CD4-positive, alpha-beta memory T cell (primary cell): ENCODE measurements at regions not wholly inside any gene's neighbourhood (a gene's known extent, or its start where the extent isn't known, plus 50 kb on each side); places are given as distances from the start of the nearest gene placed in this dataset.

Experiments used
- CTCF ChIA-PET: fragments of 350-600 bp; sonication (Branson Sonifier 250); formaldehyde crosslinking; loops from one replicate; lab custom pipeline; 2021; ENCODE audit warnings: inconsistent platforms; ENCODE audit not compliant: partially characterized antibody; lab: Charles Lee
- POLR2A ChIA-PET: fragments of 350-600 bp; sonication (Branson Sonifier 250); formaldehyde crosslinking; loops from one replicate; lab custom pipeline; 2021; ENCODE audit not compliant: partially characterized antibody; lab: Charles Lee
- DNase-seq, 5 donors: peaks; one replicate each; pipeline versions ENCODE4 v3.0.0 to v3.0.0-alpha.2; 2020 to 2022; ENCODE audit warnings: mixed read lengths in 1 of 5
- H3K27ac ChIP-seq: one replicate; pipeline ENCODE4 v1.7.0; 2013; ENCODE audit warnings: low read depth, low read length
- H3K27me3 ChIP-seq: 2 replicates; pipeline ENCODE4 v1.7.0; 2013; ENCODE audit warnings: mild to moderate bottlenecking, low read length, moderate library complexity; ENCODE audit not compliant: insufficient read depth
- H3K36me3 ChIP-seq: 2 replicates; pipeline ENCODE4 v1.7.0; 2013; ENCODE audit warnings: mild to moderate bottlenecking, low read length, moderate library complexity; ENCODE audit not compliant: insufficient read depth
- H3K4me1 ChIP-seq: 2 replicates; pipeline ENCODE4 v1.7.0; 2013; ENCODE audit warnings: mild to moderate bottlenecking, low read length, moderate library complexity; ENCODE audit not compliant: insufficient read depth
- H3K4me3 ChIP-seq, 2 donors: one replicate each; pipeline ENCODE4 v1.7.0; 2013; ENCODE audit warnings: low read length in 2 of 2, mild to moderate bottlenecking in 1 of 2
- H3K9me3 ChIP-seq, 2 donors: one replicate each; pipeline ENCODE4 v1.7.0; 2013; ENCODE audit warnings: low read length in 2 of 2, control low read depth in 1 of 2; ENCODE audit not compliant: control insufficient read depth in 1 of 2
- H3K27ac Mint-ChIP-seq, 7 donors: one replicate each; pipeline ENCODE4 v1.8.0; 2020 to 2021; ENCODE audit warnings: mixed read lengths in 7 of 7, mild to moderate bottlenecking in 6 of 7, inconsistent platforms in 3 of 7, moderate library complexity in 3 of 7
- H3K27me3 Mint-ChIP-seq, 2 donors: one replicate each; pipeline ENCODE4 v1.8.0; 2020 to 2021; ENCODE audit warnings: mixed read lengths in 2 of 2
- H3K36me3 Mint-ChIP-seq, 2 donors: one replicate each; pipeline ENCODE4 v1.8.0; 2020 to 2021; ENCODE audit warnings: mixed read lengths in 2 of 2, inconsistent platforms in 1 of 2, mild to moderate bottlenecking in 1 of 2
- H3K4me1 Mint-ChIP-seq, 4 donors: one replicate each; pipeline ENCODE4 v1.8.0; 2020 to 2021; ENCODE audit warnings: mixed read lengths in 4 of 4, mild to moderate bottlenecking in 1 of 4
- H3K4me3 Mint-ChIP-seq, 8 donors: one replicate each; pipeline ENCODE4 v1.8.0; 2020 to 2021; ENCODE audit warnings: mixed read lengths in 8 of 8, mild to moderate bottlenecking in 7 of 8, moderate library complexity in 6 of 8, inconsistent platforms in 3 of 8
- H3K9me3 Mint-ChIP-seq, 8 donors: one replicate each; pipeline ENCODE4 v1.8.0; 2020 to 2021; ENCODE audit warnings: mixed read lengths in 8 of 8, mild to moderate bottlenecking in 5 of 8, inconsistent platforms in 3 of 8, moderate library complexity in 1 of 8
- intact Hi-C: fragments of 100-400 bp; cut with micrococcal nuclease; formaldehyde crosslinking; loops from one replicate; pipeline ENCODE4 v1.15.1; 2023

DNA sequence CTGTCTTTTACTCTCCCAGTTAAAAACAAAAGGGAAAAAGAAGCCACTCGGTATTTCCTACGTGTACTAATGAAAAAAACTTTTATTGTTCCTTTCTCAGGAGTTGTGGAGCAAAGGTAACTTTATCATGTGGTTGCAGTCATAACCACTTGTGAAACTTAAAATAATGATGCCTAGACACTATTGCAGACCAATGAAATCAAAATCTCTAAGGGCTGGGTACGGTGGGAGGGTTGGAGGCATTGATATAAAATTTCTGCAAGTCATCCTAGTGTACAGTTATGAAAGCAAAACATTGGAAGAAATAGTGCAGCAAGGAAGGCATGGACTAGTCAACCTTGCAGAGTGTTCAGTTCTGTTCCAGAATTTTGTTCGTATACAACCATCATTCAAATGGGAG is 808.8 kb downstream of the TUSC7 start:
- DNase-seq = no peak
- Mint-ChIP-seq H3K4me3 (no peak overlapping the region), H3K27me3 (no peaks in the 10 kb centered on the region), H3K27ac (no peak overlapping the region), H3K4me1 (no peaks in the 10 kb centered on the region), H3K36me3 (no peaks in the 10 kb centered on the region), H3K9me3 (peaks cover 0 to 6% (median 2%) of the 10 kb centered on the region in 8 donors)
- ChIA-PET CTCF (no interaction called here), POLR2A (no interaction called here)
- no peaks in the 10 kb centered on the region for H3K4me1 ChIP-seq
- H3K36me3 ChIP-seq = no peaks in the 10 kb centered on the region
- H3K9me3 ChIP-seq = no peaks in the 10 kb centered on the region
- intact Hi-C loops = no loop called here
- H3K27me3 ChIP-seq = no peaks in the 10 kb centered on the region
- H3K27ac ChIP-seq = no peak overlapping the region
- H3K4me3 ChIP-seq = no peak overlapping the region

DNA sequence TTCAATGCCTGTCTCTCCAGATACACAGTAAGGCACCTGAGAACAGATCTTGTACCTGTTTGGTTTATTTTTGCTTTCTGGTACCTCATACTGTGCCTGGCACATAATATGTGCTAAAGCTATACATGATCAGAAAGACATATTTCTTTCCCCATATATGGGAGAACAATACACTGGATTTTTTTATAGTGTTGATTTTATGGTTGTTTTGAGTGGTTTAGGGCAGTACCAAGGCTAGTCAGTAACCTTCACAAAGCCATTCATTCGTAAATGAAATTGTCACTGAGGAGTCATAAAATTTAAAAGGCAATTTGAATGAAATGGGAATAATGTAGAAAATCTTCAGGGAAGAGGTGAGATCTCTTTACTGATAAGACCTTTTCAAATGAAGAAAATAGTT is 810.2 kb downstream of the TUSC7 start:
- CTCF ChIA-PET = no interaction called here
- Histone ChIP-seq H3K4me1 (no peaks in the 10 kb centered on the region), H3K36me3 (no peaks in the 10 kb centered on the region), H3K9me3 (no peaks in the 10 kb centered on the region), H3K27ac (no peak overlapping the region), H3K27me3 (no peaks in the 10 kb centered on the region), H3K4me3 (no peak overlapping the region)
- peaks cover 0 to 9% (median under 1%) of the 10 kb centered on the region in 8 donors for H3K9me3 Mint-ChIP-seq
- no peaks in the 10 kb centered on the region for H3K36me3 Mint-ChIP-seq
- intact Hi-C loops = no loop called here
- H3K27me3 Mint-ChIP-seq = no peaks in the 10 kb centered on the region
- no peak overlapping the region for H3K4me3 Mint-ChIP-seq
- no peaks in the 10 kb centered on the region for H3K4me1 Mint-ChIP-seq
- H3K27ac Mint-ChIP-seq = no peak overlapping the region
- POLR2A ChIA-PET = no interaction called here
- DNase-seq = no peak

DNA sequence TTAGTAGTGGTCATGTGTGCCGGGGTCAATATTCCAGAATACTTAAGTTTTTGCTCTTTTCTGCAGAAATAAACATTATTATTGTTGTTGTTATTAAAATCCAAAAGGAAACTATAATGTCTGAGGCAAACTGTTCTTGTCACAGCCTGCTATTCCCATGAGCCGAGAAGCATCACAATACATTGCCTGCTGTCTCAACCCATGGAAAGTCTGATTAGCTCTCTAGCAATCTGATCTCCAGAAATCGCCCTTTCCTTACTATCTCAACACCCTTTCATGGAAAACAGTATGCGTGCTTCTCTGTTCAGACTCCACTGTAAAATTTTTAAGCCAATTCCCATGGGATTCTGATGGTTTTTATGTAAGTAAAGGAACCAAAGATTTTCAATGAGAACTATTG is 811.0 kb downstream of the TUSC7 start:
- POLR2A ChIA-PET = no interaction called here
- Histone ChIP-seq H3K4me1 (no peaks in the 10 kb centered on the region), H3K36me3 (no peaks in the 10 kb centered on the region), H3K27me3 (no peaks in the 10 kb centered on the region), H3K4me3 (no peak overlapping the region), H3K9me3 (no peaks in the 10 kb centered on the region), H3K27ac (no peak overlapping the region)
- Mint-ChIP-seq H3K36me3 (no peaks in the 10 kb centered on the region), H3K27me3 (no peaks in the 10 kb centered on the region), H3K9me3 (peaks cover 0 to 12% (median 2%) of the 10 kb centered on the region in 8 donors), H3K4me3 (no peak overlapping the region), H3K27ac (no peak overlapping the region), H3K4me1 (no peaks in the 10 kb centered on the region)
- no peak for DNase-seq
- intact Hi-C loops = no loop called here
- CTCF ChIA-PET = no interaction called here

DNA sequence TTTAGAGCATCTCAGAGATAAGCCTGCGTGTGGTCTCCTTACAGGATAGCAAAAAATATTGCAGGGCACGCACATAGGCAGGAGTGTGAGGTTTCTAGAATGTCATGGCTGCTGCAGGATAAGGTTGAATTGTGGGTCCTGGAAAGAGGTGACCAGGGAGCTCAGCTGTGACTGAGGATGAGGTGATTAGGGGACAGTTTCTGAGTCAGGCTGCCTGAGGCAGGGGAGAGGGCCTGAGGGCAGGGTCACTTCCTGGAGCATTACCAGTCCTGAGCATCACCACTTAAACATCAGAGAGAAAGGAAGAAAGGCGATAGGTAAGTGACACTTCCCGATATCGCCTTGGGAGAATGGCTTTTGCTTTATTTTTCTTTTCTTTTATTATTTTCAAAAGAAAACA is 813.8 kb downstream of the TUSC7 start:
- Histone ChIP-seq H3K27ac (no peak overlapping the region), H3K4me3 (no peak overlapping the region), H3K27me3 (no peaks in the 10 kb centered on the region), H3K36me3 (no peaks in the 10 kb centered on the region), H3K9me3 (no peaks in the 10 kb centered on the region), H3K4me1 (no peaks in the 10 kb centered on the region)
- no peak for DNase-seq
- no peaks in the 10 kb centered on the region for H3K36me3 Mint-ChIP-seq
- peaks cover 0 to 10% (median 3%) of the 10 kb centered on the region in 8 donors for H3K9me3 Mint-ChIP-seq
- CTCF ChIA-PET = no interaction called here
- H3K27ac Mint-ChIP-seq = no peak overlapping the region
- POLR2A ChIA-PET = no interaction called here
- no peaks in the 10 kb centered on the region for H3K4me1 Mint-ChIP-seq
- H3K27me3 Mint-ChIP-seq = no peaks in the 10 kb centered on the region
- no peak overlapping the region for H3K4me3 Mint-ChIP-seq
- intact Hi-C loops = no loop called here

DNA sequence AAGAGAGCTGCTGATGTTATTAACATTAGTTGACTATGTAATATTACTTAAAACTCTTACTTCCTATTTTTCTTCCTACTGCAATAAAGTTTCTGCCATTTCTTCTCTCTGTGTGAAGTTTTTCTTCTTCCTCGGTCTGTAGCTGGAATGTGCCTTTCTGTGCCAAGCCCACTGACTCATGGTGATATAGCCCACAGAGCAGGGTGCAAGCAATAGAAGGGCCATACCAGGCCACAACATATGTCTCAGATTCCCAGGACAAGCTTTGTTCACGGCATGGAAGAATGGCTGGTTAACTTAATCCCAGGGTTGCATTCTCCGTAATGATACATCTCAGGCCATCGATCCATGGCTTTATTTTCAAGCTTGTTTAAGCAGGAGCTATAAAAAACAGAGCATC is 815.3 kb downstream of the TUSC7 start:
- Histone ChIP-seq H3K4me3 (no peak overlapping the region), H3K9me3 (no peaks in the 10 kb centered on the region), H3K27me3 (no peaks in the 10 kb centered on the region), H3K27ac (no peak overlapping the region), H3K4me1 (no peaks in the 10 kb centered on the region), H3K36me3 (no peaks in the 10 kb centered on the region)
- ChIA-PET POLR2A (no interaction called here), CTCF (no interaction called here)
- Mint-ChIP-seq H3K9me3 (peaks cover 0 to 10% (median 3%) of the 10 kb centered on the region in 8 donors), H3K4me1 (no peaks in the 10 kb centered on the region), H3K4me3 (no peak overlapping the region), H3K27ac (no peak overlapping the region), H3K36me3 (no peaks in the 10 kb centered on the region), H3K27me3 (no peaks in the 10 kb centered on the region)
- DNase-seq = no peak
- intact Hi-C loops = no loop called here

DNA sequence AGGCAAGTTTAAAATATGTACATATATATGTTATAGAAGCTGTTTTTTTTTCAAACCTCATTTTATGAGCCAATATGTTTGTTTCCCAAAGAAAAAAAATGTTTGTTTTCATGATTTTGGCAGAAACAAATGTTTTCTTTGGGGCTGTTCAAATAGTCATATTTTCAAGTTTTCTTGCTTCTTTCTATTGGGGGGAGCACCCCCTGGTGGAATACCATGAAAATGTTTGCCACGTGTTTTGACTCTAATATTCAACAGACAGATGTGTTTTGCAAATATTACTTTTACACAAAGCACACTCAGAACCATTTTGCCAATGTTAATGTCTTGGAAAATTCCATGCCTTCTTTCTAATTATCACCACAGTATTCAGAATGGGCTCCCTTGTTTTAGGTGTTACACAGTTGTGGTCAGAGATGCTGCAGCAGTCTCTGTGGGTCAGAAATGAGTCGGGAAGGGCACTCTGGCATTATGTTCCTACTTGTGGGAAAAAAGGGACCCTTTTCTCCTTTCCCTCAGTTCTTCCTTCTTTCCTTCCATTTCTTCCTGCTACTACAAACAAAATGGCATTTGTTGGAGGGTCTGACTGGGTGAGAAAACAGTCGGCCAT is 817.0 kb downstream of the TUSC7 start:
- Histone ChIP-seq H3K4me1 (no peaks in the 10 kb centered on the region), H3K27me3 (no peaks in the 10 kb centered on the region), H3K27ac (no peak overlapping the region), H3K9me3 (no peaks in the 10 kb centered on the region), H3K36me3 (no peaks in the 10 kb centered on the region), H3K4me3 (no peak overlapping the region)
- Mint-ChIP-seq H3K9me3 (peaks cover 0 to 10% (median 4%) of the 10 kb centered on the region in 8 donors), H3K4me1 (no peaks in the 10 kb centered on the region), H3K36me3 (no peaks in the 10 kb centered on the region), H3K4me3 (no peak overlapping the region), H3K27me3 (no peaks in the 10 kb centered on the region), H3K27ac (no peak overlapping the region)
- ChIA-PET CTCF (no interaction called here), POLR2A (no interaction called here)
- DNase-seq = no peak
- intact Hi-C loops = no loop called here

DNA sequence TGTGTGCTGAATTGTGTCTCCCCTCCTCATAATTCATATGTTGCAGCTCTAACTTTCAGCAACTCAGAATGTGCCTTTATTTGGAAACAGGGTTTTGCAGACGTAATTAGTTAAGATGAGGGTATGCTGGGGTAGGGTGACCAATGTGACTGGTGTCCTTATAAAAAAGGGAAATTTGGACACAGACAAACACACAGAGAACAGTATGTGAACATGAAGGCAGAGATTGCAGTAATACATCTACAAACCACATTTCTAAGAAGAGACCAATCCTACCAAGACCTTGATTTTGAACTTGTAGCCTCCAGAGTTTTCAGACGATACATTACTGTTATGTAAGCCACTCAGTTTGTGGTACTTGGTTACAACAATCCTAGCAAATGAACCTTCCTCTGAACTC is 817.8 kb downstream of the TUSC7 start:
- Histone ChIP-seq H3K4me1 (no peaks in the 10 kb centered on the region), H3K9me3 (no peaks in the 10 kb centered on the region), H3K27me3 (no peaks in the 10 kb centered on the region), H3K27ac (no peak overlapping the region), H3K36me3 (no peaks in the 10 kb centered on the region), H3K4me3 (no peak overlapping the region)
- Mint-ChIP-seq H3K9me3 (peaks cover 0 to 11% (median 6%) of the 10 kb centered on the region in 8 donors), H3K4me3 (no peak overlapping the region), H3K36me3 (no peaks in the 10 kb centered on the region), H3K27me3 (no peaks in the 10 kb centered on the region), H3K27ac (no peak overlapping the region), H3K4me1 (no peaks in the 10 kb centered on the region)
- POLR2A ChIA-PET = no interaction called here
- intact Hi-C loops = no loop called here
- CTCF ChIA-PET = no interaction called here
- DNase-seq = no peak

DNA sequence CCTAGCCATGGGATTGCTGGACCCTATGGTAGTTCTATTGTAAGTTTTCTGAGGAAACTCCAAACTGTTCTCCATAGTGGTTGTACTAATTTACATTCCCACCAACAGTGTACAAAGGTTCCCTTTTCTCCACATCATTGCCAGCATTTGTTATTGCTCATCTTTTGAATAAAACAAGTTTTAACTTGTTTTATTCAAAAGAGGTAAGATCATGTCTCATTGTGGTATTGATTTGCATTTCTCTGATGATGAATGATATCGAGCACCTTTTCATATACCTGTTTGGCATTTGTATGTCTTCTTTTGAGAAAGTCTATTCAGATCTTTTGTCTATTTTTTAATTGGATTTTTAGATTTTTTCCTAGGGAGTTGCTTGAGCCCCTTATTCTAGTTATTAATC is 819.1 kb downstream of the TUSC7 start:
- no peaks in the 10 kb centered on the region for H3K9me3 ChIP-seq
- Mint-ChIP-seq H3K27ac (no peak overlapping the region), H3K9me3 (peaks cover 0 to 11% (median 6%) of the 10 kb centered on the region in 8 donors), H3K27me3 (no peaks in the 10 kb centered on the region), H3K4me1 (no peaks in the 10 kb centered on the region), H3K36me3 (no peaks in the 10 kb centered on the region), H3K4me3 (no peak overlapping the region)
- H3K4me3 ChIP-seq = no peak overlapping the region
- H3K27ac ChIP-seq = no peak overlapping the region
- POLR2A ChIA-PET = no interaction called here
- H3K4me1 ChIP-seq = no peaks in the 10 kb centered on the region
- no peak for DNase-seq
- CTCF ChIA-PET = no interaction called here
- no peaks in the 10 kb centered on the region for H3K36me3 ChIP-seq
- no peaks in the 10 kb centered on the region for H3K27me3 ChIP-seq
- intact Hi-C loops = no loop called here
